Kidney epithelial cell (primary cell): ENCODE measurements at regions not wholly inside any gene's neighbourhood (a gene's known extent, or its start where the extent isn't known, plus 50 kb on each side); places are given as distances from the start of the nearest gene placed in this dataset.

ENCODE experiments used
- DNase-seq: peaks from one replicate; pipeline ENCODE4 v3.0.0-alpha.2; 2010; ENCODE audit warnings: low read depth
- H3K27me3 ChIP-seq: 2 replicates; pipeline ENCODE4 v1.6.0; 2011; ENCODE audit warnings: low read length; ENCODE audit not compliant: control insufficient read depth, insufficient read depth
- H3K36me3 ChIP-seq: 2 replicates; pipeline ENCODE4 v1.5.1; 2011; ENCODE audit warnings: low read length; ENCODE audit not compliant: control insufficient read depth, insufficient read depth
- H3K4me3 ChIP-seq: 2 replicates; pipeline ENCODE4 v1.5.1; 2011; ENCODE audit warnings: low read depth, mild to moderate bottlenecking, control low read depth, low read length
- CTCF ChIP-seq: IDR thresholded peaks from 2 replicates; pipeline ENCODE4 v1.5.1; 2011; ENCODE audit warnings: mild to moderate bottlenecking, moderate library complexity, low read length, control low read depth, inconsistent platforms; ENCODE audit not compliant: insufficient read depth, poor library complexity, severe bottlenecking

GRCh38 chrX:81857192-81857591, 655.3 kb downstream of the SH3BGRL start:
- DNase-seq, result no peak
- Histone ChIP-seq H3K36me3 (no peaks in the 10 kb centered on the region), H3K27me3 (no peaks in the 10 kb centered on the region), H3K4me3 (no peak overlapping the region)
- no peak for TF ChIP-seq CTCF

- Histone ChIP-seq H3K27me3 (no peaks in the 10 kb centered on the region), H3K4me3 (no peak overlapping the region), H3K36me3 (no peaks in the 10 kb centered on the region)
- TF ChIP-seq CTCF, result no peak
- DNase-seq, result no peak
These were observed 665.0 kb downstream of the SH3BGRL start for GRCh38 chrX:81866873-81867272.

DNA sequence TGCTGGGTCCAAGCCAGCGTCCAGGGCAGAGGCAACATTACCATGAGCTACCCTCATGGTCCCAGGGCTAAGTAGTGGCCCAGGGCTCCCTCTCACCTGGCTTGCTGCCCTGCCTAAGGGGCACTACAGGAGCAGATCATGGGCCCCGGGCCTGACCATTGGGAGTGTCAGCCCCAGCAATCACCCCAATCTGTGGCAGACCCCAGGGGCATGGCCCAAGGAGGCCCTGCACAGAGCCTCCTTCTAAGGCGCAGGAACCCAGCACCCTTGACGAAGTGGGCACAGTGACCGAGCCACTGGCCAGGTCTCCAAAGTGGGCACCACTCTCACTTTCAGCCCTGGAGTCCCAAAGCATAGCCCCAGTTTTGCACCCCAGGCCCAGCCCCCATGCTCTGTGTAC, 667.1 kb downstream of the SH3BGRL start:
- H3K4me3 ChIP-seq, result no peak overlapping the region
- no peak for TF ChIP-seq CTCF
- no peak for DNase-seq
- H3K27me3 ChIP-seq, result no peaks in the 10 kb centered on the region
- no peaks in the 10 kb centered on the region for H3K36me3 ChIP-seq

DNA sequence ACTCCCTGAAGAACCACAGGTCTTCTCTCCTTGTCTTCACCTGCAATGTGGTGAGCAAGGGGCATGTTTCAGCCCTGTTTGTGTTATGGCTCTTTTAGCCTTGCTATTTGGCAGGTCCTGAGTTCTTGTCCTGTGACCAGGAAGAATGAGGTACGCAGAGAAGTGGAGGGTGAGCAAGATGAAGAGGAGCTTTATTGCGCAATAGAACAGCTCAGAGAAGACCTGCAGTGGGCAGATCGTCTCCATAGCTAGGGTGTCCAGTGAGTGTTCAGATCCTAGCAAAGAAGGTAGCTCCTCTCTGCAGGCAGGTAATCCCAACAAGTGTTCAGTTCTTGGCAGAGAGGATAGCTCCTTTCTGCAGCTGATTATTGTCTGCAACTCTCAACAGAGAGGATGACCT, 672.9 kb downstream of the SH3BGRL start:
- DNase-seq, result no peak
- Histone ChIP-seq H3K4me3 (no peak overlapping the region), H3K27me3 (no peaks in the 10 kb centered on the region), H3K36me3 (no peaks in the 10 kb centered on the region)
- no peak for TF ChIP-seq CTCF

- H3K4me3 ChIP-seq, result no peak overlapping the region
- no peak for DNase-seq
- TF ChIP-seq CTCF, result no peak
- H3K27me3 ChIP-seq, result no peaks in the 10 kb centered on the region
- H3K36me3 ChIP-seq, result no peaks in the 10 kb centered on the region
These were observed 673.9 kb downstream of the SH3BGRL start for GRCh38 chrX:81875800-81876199.

DNA sequence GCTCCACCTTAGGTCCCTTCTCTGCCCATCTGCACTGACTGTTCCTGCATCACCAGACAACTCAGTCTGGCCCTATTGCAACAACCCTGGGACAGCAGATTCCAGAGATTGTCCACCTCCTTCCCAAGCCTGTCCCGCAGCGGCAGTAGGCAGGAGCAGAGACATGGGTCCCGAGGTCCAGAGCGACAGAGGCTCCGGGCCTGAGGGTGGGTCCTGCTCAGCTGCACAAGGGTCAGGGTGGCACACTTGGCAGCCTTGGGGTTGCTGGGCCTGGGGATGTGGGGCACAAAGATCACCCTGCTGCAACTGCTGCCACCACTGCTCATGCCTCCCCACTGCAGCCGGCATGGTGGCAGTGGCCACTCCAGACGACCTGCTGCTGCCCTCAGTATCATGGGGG, 674.5 kb downstream of the SH3BGRL start:
- no peaks in the 10 kb centered on the region for H3K27me3 ChIP-seq
- no peak for TF ChIP-seq CTCF
- no peaks in the 10 kb centered on the region for H3K36me3 ChIP-seq
- no peak for DNase-seq
- H3K4me3 ChIP-seq, result no peak overlapping the region
